DOHH2 (cell line): ENCODE measurements at regions not wholly inside any gene's neighbourhood (a gene's known extent, or its start where the extent isn't known, plus 50 kb on each side); places are given as distances from the start of the nearest gene placed in this dataset.

Source experiments
- CTCF ChIP-seq: fragments of 200-600 bp; sonication (generic); IDR thresholded peaks from one replicate; pipeline ENCODE4 v1.5.1; 2014; ENCODE audit warnings: antibody characterized with exemption, mild to moderate bottlenecking, low read depth, low read length; ENCODE audit not compliant: poor library complexity, severe bottlenecking
- EZH2phosphoT487 ChIP-seq: fragments of 200-600 bp; sonication (generic); IDR thresholded peaks from 2 replicates; pipeline ENCODE4 v1.6.1; 2017; ENCODE audit warnings: borderline replicate concordance, mild to moderate bottlenecking, antibody characterized with exemption, low read length, moderate library complexity, mixed read lengths

- TF ChIP-seq CTCF, result no peak
- no peak for TF ChIP-seq EZH2phosphoT487
These were observed 323.4 kb downstream of the CDH19 start for GRCh38 chr18:66280470-66280869.
